ENCODE measurements at regions not wholly inside any gene's neighbourhood (a gene's known extent, or its start where the extent isn't known, plus 50 kb on each side); places are given as distances from the start of the nearest gene placed in this dataset.

- TF ChIP-seq EZH2 (IDR thresholded peaks at IDR 0.05; ENCODE audit: borderline replicate concordance, low read depth, low read length, poor library complexity, severe bottlenecking): no peak
- TF ChIP-seq, protein P1, sequence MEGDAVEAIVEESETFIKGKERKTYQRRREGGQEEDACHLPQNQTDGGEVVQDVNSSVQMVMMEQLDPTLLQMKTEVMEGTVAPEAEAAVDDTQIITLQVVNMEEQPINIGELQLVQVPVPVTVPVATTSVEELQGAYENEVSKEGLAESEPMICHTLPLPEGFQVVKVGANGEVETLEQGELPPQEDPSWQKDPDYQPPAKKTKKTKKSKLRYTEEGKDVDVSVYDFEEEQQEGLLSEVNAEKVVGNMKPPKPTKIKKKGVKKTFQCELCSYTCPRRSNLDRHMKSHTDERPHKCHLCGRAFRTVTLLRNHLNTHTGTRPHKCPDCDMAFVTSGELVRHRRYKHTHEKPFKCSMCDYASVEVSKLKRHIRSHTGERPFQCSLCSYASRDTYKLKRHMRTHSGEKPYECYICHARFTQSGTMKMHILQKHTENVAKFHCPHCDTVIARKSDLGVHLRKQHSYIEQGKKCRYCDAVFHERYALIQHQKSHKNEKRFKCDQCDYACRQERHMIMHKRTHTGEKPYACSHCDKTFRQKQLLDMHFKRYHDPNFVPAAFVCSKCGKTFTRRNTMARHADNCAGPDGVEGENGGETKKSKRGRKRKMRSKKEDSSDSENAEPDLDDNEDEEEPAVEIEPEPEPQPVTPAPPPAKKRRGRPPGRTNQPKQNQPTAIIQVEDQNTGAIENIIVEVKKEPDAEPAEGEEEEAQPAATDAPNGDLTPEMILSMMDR (conservative IDR thresholded peaks at IDR 0.05; ENCODE audit: low read depth, low read length): no peak
- no peak overlapping the region for H3K27ac ChIP-seq (ENCODE audit: low read depth, low read length, poor library complexity, severe bottlenecking)
- ChIA-PET CTCF (no interaction called here), POLR2A (ENCODE audit: low non-redundant PET) (no interaction called here)
- no peaks in the 10 kb centered on the region for H3K4me1 ChIP-seq (ENCODE audit: insufficient read depth, low read length, poor library complexity, severe bottlenecking)
- BruUV-seq (replicated peaks): no TSS peak
- no peak for DNase-seq (ENCODE audit: low spot score)
- H3K4me3 ChIP-seq (ENCODE audit: low read depth, low read length, poor library complexity, severe bottlenecking): no peak overlapping the region
- H3K27me3 ChIP-seq (replicated peaks; ENCODE audit: insufficient read depth, low read depth, low read length, poor library complexity): peaks cover 12% of the 10 kb centered on the region
- H3K9me3 ChIP-seq (ENCODE audit: low read depth, low read length, poor library complexity, severe bottlenecking): no peaks in the 10 kb centered on the region
- H3K36me3 ChIP-seq (ENCODE audit: insufficient read depth, low read length, poor library complexity, severe bottlenecking): no peaks in the 10 kb centered on the region
- intact Hi-C loops (cut with micrococcal nuclease; ENCODE audit: unreplicated experiment): no loop called here
Observed at GRCh38 chr2:237268004-237268708, 145.8 kb downstream of the COL6A3 start.

- TF ChIP-seq, protein P1 (conservative IDR thresholded peaks at IDR 0.05; ENCODE audit: low read depth, low read length): no peak
- no peak for TF ChIP-seq EZH2 (IDR thresholded peaks at IDR 0.05; ENCODE audit: borderline replicate concordance, low read depth, low read length, poor library complexity, severe bottlenecking)
- no TSS peak for BruUV-seq (replicated peaks)
Observed at GRCh38 chr2:237269138-237269875, 144.7 kb downstream of the COL6A3 start.

DNA sequence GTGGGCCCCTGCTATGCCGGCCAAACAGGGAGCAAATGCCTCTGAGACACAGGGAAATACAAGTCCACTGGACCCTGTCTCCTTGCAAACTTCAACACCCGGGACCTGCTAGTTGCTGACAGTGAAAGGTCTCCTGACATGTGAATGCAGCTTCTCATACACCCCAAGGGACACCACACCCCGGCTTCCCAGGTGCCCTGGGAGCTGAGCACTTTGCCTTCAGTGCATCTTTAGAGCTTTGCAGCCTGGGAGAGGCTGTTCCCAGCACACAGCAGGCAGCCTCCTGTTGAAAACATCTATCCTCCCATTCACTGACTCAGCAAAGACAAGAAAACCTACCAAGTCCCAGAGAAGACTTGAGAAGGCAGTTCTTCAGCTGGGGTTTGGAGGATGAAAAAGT lies 143.4 kb downstream of the COL6A3 start:
- TF ChIP-seq, protein P1 (conservative IDR thresholded peaks at IDR 0.05; ENCODE audit: low read depth, low read length): no peak
- no peak for TF ChIP-seq EZH2 (IDR thresholded peaks at IDR 0.05; ENCODE audit: borderline replicate concordance, low read depth, low read length, poor library complexity, severe bottlenecking)
- ChIA-PET CTCF (no interaction called here), POLR2A (ENCODE audit: low non-redundant PET) (no interaction called here)
- intact Hi-C loops (cut with micrococcal nuclease; ENCODE audit: unreplicated experiment): no loop called here
- Histone ChIP-seq H3K27me3 (replicated peaks; ENCODE audit: insufficient read depth, low read depth, low read length, poor library complexity) (peaks cover 12% of the 10 kb centered on the region), H3K36me3 (ENCODE audit: insufficient read depth, low read length, poor library complexity, severe bottlenecking) (no peaks in the 10 kb centered on the region), H3K4me3 (ENCODE audit: low read depth, low read length, poor library complexity, severe bottlenecking) (no peak overlapping the region), H3K4me1 (ENCODE audit: insufficient read depth, low read length, poor library complexity, severe bottlenecking) (no peaks in the 10 kb centered on the region), H3K9me3 (ENCODE audit: low read depth, low read length, poor library complexity, severe bottlenecking) (no peaks in the 10 kb centered on the region), H3K27ac (ENCODE audit: low read depth, low read length, poor library complexity, severe bottlenecking) (no peak overlapping the region)
- no TSS peak for BruUV-seq (replicated peaks)
- DNase-seq (ENCODE audit: low spot score): no peak

More at GRCh38 chr2:237269138-237269875, 144.7 kb downstream of the COL6A3 start:
- no peaks in the 10 kb centered on the region for H3K9me3 ChIP-seq (ENCODE audit: low read depth, low read length, poor library complexity, severe bottlenecking)
- H3K27ac ChIP-seq (ENCODE audit: low read depth, low read length, poor library complexity, severe bottlenecking): no peak overlapping the region
- H3K36me3 ChIP-seq (ENCODE audit: insufficient read depth, low read length, poor library complexity, severe bottlenecking): no peaks in the 10 kb centered on the region
- POLR2A ChIA-PET (ENCODE audit: low non-redundant PET): no interaction called here
- H3K4me1 ChIP-seq (ENCODE audit: insufficient read depth, low read length, poor library complexity, severe bottlenecking): no peaks in the 10 kb centered on the region
- intact Hi-C loops (cut with micrococcal nuclease; ENCODE audit: unreplicated experiment): no loop called here
- H3K27me3 ChIP-seq (replicated peaks; ENCODE audit: insufficient read depth, low read depth, low read length, poor library complexity): peaks cover 12% of the 10 kb centered on the region
- no peak overlapping the region for H3K4me3 ChIP-seq (ENCODE audit: low read depth, low read length, poor library complexity, severe bottlenecking)
- CTCF ChIA-PET: no interaction called here
- DNase-seq (ENCODE audit: low spot score): no peak

Measured in A673 (cell line).